ENCODE measurements at regions not wholly inside any gene's neighbourhood (a gene's known extent, or its start where the extent isn't known, plus 50 kb on each side); places are given as distances from the start of the nearest gene placed in this dataset.
"Not testable (repeated sequence)": the region's sequence is repeated elsewhere in the genome, so short reads cannot be mapped to it uniquely, and the experiment has no call there.

GRCh38 chr17:63082273-63082861, 116.3 kb downstream of the TANC2 start:
- Histone ChIP-seq H3K4me1 (ENCODE audit: control insufficient read depth, insufficient read depth, low read length, poor library complexity, severe bottlenecking) (no peaks in the 10 kb centered on the region), H3K27ac (ENCODE audit: insufficient read depth, low read length, poor library complexity, severe bottlenecking) (no peak overlapping the region), H3K36me3 (ENCODE audit: control insufficient read depth, insufficient read depth, low read length) (no peaks in the 10 kb centered on the region), H3K4me3 (ENCODE audit: low read depth, low read length) (no peak overlapping the region), H3K27me3 (ENCODE audit: control insufficient read depth, insufficient read depth, low read length) (no peaks in the 10 kb centered on the region), H3K9me3 (ENCODE audit: control insufficient read depth in 2 of 2, low read length in 2 of 2) (no peaks in the 10 kb centered on the region)
- Mint-ChIP-seq H3K4me1 (no peaks in the 10 kb centered on the region), H3K36me3 (peaks cover 9% of the 10 kb centered on the region), H3K27me3 (peaks cover 5% of the 10 kb centered on the region), H3K9me3 (peaks cover 0 to 3% (median 0%) of the 10 kb centered on the region in 7 donors), H3K4me3 (no peak overlapping the region), H3K27ac (no peak overlapping the region)
- DNase-seq (peak in 2 of 3 donors; percentile 1 to 33), ATAC-seq (ENCODE audit: low read depth in 2 of 2) (no peak)

GRCh38 chr17:63082952-63083351, 116.9 kb downstream of the TANC2 start:
- H3K4me3 Mint-ChIP-seq: no peak overlapping the region
- DNase-seq: no peak

DNA sequence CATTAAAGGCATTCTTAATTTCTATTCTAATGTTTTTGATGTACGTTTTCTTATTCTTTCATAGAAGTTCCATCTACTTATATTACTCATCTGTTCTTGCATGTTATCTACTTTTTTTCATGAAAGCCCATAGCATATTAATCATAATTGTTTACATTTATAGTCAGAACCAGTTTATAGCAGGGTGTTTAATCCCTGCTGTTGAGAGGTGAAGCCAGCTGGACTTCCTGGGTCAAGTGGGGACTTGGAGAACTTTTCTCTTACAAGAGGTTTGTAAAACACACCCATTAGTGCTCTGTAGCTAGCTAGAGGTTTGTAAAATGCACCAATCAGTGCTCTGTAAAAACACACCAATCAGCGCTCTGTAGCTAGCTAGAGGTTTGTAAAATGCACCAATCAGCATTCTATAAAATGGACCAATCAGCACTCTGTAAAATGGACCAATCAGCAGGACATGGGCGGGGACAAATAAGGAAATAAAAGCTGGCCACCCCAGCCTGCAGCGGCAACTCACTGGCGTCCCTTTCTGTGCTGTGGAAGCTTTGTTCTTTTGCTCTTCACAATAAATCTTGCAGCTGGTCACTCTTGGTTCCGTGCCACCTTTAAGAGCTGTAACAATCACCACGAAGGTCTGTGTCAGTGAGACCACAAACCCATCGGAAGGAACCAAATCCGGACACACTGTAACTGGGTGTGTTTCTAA, 120.6 kb downstream of the TANC2 start:
- no peaks in the 10 kb centered on the region for H3K27me3 Mint-ChIP-seq
- no peak overlapping the region for H3K27ac Mint-ChIP-seq
- Histone ChIP-seq H3K36me3 (ENCODE audit: control insufficient read depth, insufficient read depth, low read length) (no peaks in the 10 kb centered on the region), H3K4me1 (ENCODE audit: control insufficient read depth, insufficient read depth, low read length, poor library complexity, severe bottlenecking) (no peaks in the 10 kb centered on the region), H3K27ac (ENCODE audit: insufficient read depth, low read length, poor library complexity, severe bottlenecking) (no peak overlapping the region), H3K4me3 (ENCODE audit: low read depth, low read length) (no peak overlapping the region), H3K27me3 (ENCODE audit: control insufficient read depth, insufficient read depth, low read length) (no peaks in the 10 kb centered on the region), H3K9me3 (ENCODE audit: control insufficient read depth in 2 of 2, low read length in 2 of 2) (no peaks in the 10 kb centered on the region)
- H3K9me3 Mint-ChIP-seq: peaks cover 0 to 6% (median under 1%) of the 10 kb centered on the region in 7 donors
- ATAC-seq (ENCODE audit: low read depth in 2 of 2) (no peak), DNase-seq (no peak)
- peaks cover 9% of the 10 kb centered on the region for H3K36me3 Mint-ChIP-seq
- no peak overlapping the region for H3K4me3 Mint-ChIP-seq
- peaks cover 0 to 3% (median 0%) of the 10 kb centered on the region in 4 donors for H3K4me1 Mint-ChIP-seq

More at GRCh38 chr17:63082952-63083351, 116.9 kb downstream of the TANC2 start:
- Histone ChIP-seq H3K4me3 (ENCODE audit: low read depth, low read length) (no peak overlapping the region), H3K27me3 (ENCODE audit: control insufficient read depth, insufficient read depth, low read length) (no peaks in the 10 kb centered on the region), H3K9me3 (ENCODE audit: control insufficient read depth in 2 of 2, low read length in 2 of 2) (no peaks in the 10 kb centered on the region), H3K4me1 (ENCODE audit: control insufficient read depth, insufficient read depth, low read length, poor library complexity, severe bottlenecking) (no peaks in the 10 kb centered on the region), H3K36me3 (ENCODE audit: control insufficient read depth, insufficient read depth, low read length) (no peaks in the 10 kb centered on the region), H3K27ac (ENCODE audit: insufficient read depth, low read length, poor library complexity, severe bottlenecking) (no peak overlapping the region)
- Mint-ChIP-seq H3K27ac (no peak overlapping the region), H3K36me3 (peaks cover 9% of the 10 kb centered on the region), H3K9me3 (peaks cover 0 to 3% (median 0%) of the 10 kb centered on the region in 7 donors), H3K4me1 (no peaks in the 10 kb centered on the region), H3K27me3 (peaks cover 5% of the 10 kb centered on the region)
- ATAC-seq (ENCODE audit: low read depth in 2 of 2): no peak

DNA sequence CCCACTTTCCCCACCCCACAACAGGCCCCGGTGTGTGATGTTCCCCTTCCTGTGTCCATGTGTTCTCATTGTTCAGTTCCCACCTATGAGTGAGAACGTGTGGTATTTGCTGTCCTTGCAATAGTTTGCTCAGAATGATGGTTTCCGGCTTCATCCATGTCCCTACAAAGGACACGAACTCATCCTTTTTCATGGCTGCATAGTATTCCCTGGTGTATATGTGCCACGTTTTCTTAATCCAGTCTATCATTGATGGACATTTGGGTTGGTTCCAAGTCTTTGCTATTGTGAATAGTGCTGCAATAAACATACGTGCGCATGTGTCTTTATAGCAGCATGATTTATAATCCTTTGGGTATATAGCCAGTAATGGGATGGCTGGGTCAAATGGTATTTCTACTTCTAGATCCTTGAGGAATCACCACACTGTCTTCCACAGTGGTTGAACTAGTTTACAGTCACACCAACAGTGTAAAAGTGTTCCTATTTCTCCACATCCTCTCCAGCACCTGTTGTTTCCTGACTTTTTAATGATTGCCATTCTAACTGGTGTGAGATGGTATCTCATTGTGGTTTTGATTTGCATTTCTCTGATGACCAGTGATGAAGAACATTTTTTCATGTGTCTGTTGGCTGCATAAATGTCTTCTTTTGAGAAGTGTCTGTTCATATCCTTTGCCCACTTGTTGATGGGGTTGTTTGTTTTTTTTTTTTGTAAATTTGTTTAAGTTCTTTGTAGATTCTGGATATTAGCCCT, 124.5 kb downstream of the TANC2 start:
- not testable (repeated sequence) for H3K27ac Mint-ChIP-seq; H3K4me3 ChIP-seq (ENCODE audit: low read depth, low read length); H3K4me1 Mint-ChIP-seq; H3K4me1 ChIP-seq (ENCODE audit: control insufficient read depth, insufficient read depth, low read length, poor library complexity, severe bottlenecking); H3K9me3 Mint-ChIP-seq; H3K27me3 ChIP-seq (ENCODE audit: control insufficient read depth, insufficient read depth, low read length); ATAC-seq (ENCODE audit: low read depth in 2 of 2); H3K27ac ChIP-seq (ENCODE audit: insufficient read depth, low read length, poor library complexity, severe bottlenecking); H3K36me3 ChIP-seq (ENCODE audit: control insufficient read depth, insufficient read depth, low read length); H3K27me3 Mint-ChIP-seq; DNase-seq; H3K9me3 ChIP-seq (ENCODE audit: control insufficient read depth in 2 of 2, low read length in 2 of 2); H3K4me3 Mint-ChIP-seq
- peaks cover 16% of the 10 kb centered on the region for H3K36me3 Mint-ChIP-seq

GRCh38 chr17:63091909-63092308, 125.9 kb downstream of the TANC2 start:
- ATAC-seq (ENCODE audit: low read depth in 2 of 2); H3K9me3 Mint-ChIP-seq; H3K27ac Mint-ChIP-seq; H3K9me3 ChIP-seq (ENCODE audit: control insufficient read depth in 2 of 2, low read length in 2 of 2); H3K4me1 ChIP-seq (ENCODE audit: control insufficient read depth, insufficient read depth, low read length, poor library complexity, severe bottlenecking); H3K4me1 Mint-ChIP-seq; H3K4me3 Mint-ChIP-seq; DNase-seq; H3K4me3 ChIP-seq (ENCODE audit: low read depth, low read length); H3K27me3 Mint-ChIP-seq; H3K36me3 ChIP-seq (ENCODE audit: control insufficient read depth, insufficient read depth, low read length); H3K27ac ChIP-seq (ENCODE audit: insufficient read depth, low read length, poor library complexity, severe bottlenecking); H3K27me3 ChIP-seq (ENCODE audit: control insufficient read depth, insufficient read depth, low read length): not testable (repeated sequence)
- peaks cover 11% of the 10 kb centered on the region for H3K36me3 Mint-ChIP-seq

DNA sequence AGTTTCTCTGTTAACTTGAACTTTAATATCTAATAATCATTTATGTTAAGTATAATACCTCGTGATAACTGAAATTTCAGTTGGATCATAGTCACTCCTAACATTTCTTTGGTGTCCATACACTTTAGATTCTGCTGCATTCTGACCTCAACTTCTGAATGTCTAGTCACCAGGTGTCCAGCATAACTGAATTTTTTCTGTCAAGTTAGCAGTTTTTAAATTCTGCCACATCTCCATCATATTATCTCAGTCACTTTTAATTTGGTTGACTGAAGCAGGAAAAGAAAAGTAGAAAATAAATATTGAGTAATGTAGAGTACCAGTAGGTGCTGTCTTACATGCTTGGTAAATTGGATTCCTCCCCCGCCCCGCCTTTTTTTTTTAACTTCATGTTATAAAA, 128.6 kb downstream of the TANC2 start:
- Mint-ChIP-seq H3K27me3 (no peaks in the 10 kb centered on the region), H3K9me3 (peaks cover 0 to 4% (median 0%) of the 10 kb centered on the region in 7 donors), H3K27ac (no peak overlapping the region), H3K4me3 (no peak overlapping the region), H3K36me3 (peaks cover 12% of the 10 kb centered on the region), H3K4me1 (no peaks in the 10 kb centered on the region)
- no peaks in the 10 kb centered on the region for H3K4me1 ChIP-seq (ENCODE audit: control insufficient read depth, insufficient read depth, low read length, poor library complexity, severe bottlenecking)
- no peak for ATAC-seq (ENCODE audit: low read depth in 2 of 2)
- H3K9me3 ChIP-seq (ENCODE audit: control insufficient read depth in 2 of 2, low read length in 2 of 2): no peaks in the 10 kb centered on the region
- H3K4me3 ChIP-seq (ENCODE audit: low read depth, low read length): no peak overlapping the region
- H3K36me3 ChIP-seq (ENCODE audit: control insufficient read depth, insufficient read depth, low read length): no peaks in the 10 kb centered on the region
- DNase-seq: no peak
- no peaks in the 10 kb centered on the region for H3K27me3 ChIP-seq (ENCODE audit: control insufficient read depth, insufficient read depth, low read length)
- H3K27ac ChIP-seq (ENCODE audit: insufficient read depth, low read length, poor library complexity, severe bottlenecking): no peak overlapping the region

DNA sequence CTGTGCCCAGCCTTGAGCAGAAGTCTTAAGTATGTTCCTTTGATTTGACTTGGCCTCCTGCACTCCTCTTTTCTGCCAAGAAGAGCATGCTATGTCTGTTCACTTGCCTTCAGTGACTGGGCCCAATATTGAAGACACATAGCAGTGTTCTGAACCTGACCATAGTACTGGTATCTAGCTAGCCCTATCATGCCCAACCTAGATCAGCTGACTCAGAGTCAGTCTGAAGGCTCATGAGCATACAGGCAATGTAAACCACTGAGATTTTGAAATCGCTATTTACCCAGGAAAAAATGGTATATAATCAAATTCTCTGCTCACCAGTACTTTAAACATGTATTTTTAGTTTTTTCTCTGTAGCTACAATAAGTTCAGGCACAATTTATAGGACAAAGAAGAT, 129.4 kb downstream of the TANC2 start:
- Histone ChIP-seq H3K4me1 (ENCODE audit: control insufficient read depth, insufficient read depth, low read length, poor library complexity, severe bottlenecking) (no peaks in the 10 kb centered on the region), H3K4me3 (ENCODE audit: low read depth, low read length) (no peak overlapping the region), H3K27ac (ENCODE audit: insufficient read depth, low read length, poor library complexity, severe bottlenecking) (no peak overlapping the region), H3K9me3 (ENCODE audit: control insufficient read depth in 2 of 2, low read length in 2 of 2) (no peaks in the 10 kb centered on the region), H3K36me3 (ENCODE audit: control insufficient read depth, insufficient read depth, low read length) (no peaks in the 10 kb centered on the region), H3K27me3 (ENCODE audit: control insufficient read depth, insufficient read depth, low read length) (no peaks in the 10 kb centered on the region)
- no peak overlapping the region for H3K4me3 Mint-ChIP-seq
- H3K4me1 Mint-ChIP-seq: peaks cover 0 to 2% (median 0%) of the 10 kb centered on the region in 4 donors
- H3K27me3 Mint-ChIP-seq: no peaks in the 10 kb centered on the region
- H3K36me3 Mint-ChIP-seq: peaks cover 12% of the 10 kb centered on the region
- DNase-seq (no peak), ATAC-seq (ENCODE audit: low read depth in 2 of 2) (no peak)
- H3K9me3 Mint-ChIP-seq: peaks cover 0 to 4% (median 0%) of the 10 kb centered on the region in 7 donors
- H3K27ac Mint-ChIP-seq: no peak overlapping the region
